ENCODE measurements at regions not wholly inside any gene's neighbourhood (a gene's known extent, or its start where the extent isn't known, plus 50 kb on each side); places are given as distances from the start of the nearest gene placed in this dataset.
A peak's percentile ranks its signal among the peaks of the same experiment; 100 is the strongest.

DNA sequence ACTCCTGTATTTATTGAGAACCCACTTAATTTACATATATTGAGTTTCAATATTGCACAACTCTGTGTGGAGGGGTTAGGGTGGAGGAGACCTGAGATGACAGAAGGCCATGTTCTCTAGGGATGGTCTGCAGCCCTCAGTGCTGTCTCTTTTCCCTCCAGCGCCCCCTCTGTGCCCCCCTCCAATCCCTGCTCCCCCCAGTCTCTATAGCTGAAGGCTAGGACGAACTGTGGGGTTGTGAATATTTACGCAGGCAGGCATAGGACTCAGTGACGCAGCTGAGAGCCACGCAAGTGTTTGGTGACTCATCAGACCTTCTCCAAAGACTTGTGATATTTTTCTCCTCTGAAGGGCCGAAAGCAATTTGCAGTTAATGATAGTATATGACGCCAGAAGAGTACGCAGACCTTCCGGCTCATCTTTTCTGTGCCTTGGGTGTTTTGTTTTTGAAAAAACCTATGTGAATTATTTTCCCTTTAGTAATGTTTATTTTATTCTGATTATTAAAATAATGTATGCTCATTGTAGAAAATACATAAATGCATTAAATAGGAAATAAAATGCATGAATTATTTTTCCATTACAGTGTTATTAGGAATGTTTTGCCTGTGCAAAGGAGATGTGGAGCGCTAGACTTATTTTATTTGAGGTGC is 85.3 kb downstream of the SLC25A47 start:
- DNase-seq (ENCODE audit: low read depth): peak; percentile 74
- TF ChIP-seq, protein P1, sequence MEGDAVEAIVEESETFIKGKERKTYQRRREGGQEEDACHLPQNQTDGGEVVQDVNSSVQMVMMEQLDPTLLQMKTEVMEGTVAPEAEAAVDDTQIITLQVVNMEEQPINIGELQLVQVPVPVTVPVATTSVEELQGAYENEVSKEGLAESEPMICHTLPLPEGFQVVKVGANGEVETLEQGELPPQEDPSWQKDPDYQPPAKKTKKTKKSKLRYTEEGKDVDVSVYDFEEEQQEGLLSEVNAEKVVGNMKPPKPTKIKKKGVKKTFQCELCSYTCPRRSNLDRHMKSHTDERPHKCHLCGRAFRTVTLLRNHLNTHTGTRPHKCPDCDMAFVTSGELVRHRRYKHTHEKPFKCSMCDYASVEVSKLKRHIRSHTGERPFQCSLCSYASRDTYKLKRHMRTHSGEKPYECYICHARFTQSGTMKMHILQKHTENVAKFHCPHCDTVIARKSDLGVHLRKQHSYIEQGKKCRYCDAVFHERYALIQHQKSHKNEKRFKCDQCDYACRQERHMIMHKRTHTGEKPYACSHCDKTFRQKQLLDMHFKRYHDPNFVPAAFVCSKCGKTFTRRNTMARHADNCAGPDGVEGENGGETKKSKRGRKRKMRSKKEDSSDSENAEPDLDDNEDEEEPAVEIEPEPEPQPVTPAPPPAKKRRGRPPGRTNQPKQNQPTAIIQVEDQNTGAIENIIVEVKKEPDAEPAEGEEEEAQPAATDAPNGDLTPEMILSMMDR (IDR thresholded peaks at IDR 0.05; ENCODE audit: insufficient read depth, low read depth, low read length, missing control alignments): no peak
- H3K4me3 ChIP-seq (ENCODE audit: low read length): no peak overlapping the region

GRCh38 chr14:100409003-100409360 is 85.8 kb downstream of the SLC25A47 start:
- H3K4me3 ChIP-seq (ENCODE audit: low read length): no peak overlapping the region
- no peak for DNase-seq (ENCODE audit: low read depth)
- TF ChIP-seq, protein P1 (IDR thresholded peaks at IDR 0.05; ENCODE audit: insufficient read depth, low read depth, low read length, missing control alignments): no peak

- no peak for DNase-seq (ENCODE audit: low read depth)
- H3K4me3 ChIP-seq (ENCODE audit: low read length): no peak overlapping the region
- TF ChIP-seq, protein P1 (IDR thresholded peaks at IDR 0.05; ENCODE audit: insufficient read depth, low read depth, low read length, missing control alignments): no peak
These were observed 86.5 kb downstream of the SLC25A47 start for GRCh38 chr14:100409651-100410050.

DNA sequence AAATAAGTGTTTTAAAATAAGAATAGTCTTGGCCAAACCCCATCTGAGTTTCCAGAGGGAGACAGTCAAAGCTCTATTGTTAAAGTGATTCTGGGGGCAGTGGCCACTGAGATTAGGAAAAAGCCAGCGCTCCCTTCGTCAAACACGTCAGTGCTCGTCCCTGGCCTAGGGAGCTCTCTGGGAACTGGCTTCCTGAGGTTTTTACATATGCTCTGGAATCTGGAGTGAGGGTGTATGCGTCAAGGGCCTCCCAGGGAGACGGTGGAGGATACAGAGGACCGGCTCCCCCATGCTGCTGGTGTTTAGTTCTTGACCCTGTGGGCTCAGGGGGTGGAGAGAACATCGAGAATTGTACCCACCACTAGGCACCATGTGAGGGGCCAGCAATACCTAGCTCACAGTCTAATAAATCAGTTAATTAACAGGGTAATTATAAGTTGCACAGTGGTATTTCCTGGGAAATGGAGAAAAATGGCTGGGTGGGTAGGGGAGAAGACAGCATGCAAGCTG is 87.0 kb downstream of the SLC25A47 start:
- H3K4me3 ChIP-seq (ENCODE audit: low read length): no peak overlapping the region
- TF ChIP-seq, protein P1 (IDR thresholded peaks at IDR 0.05; ENCODE audit: insufficient read depth, low read depth, low read length, missing control alignments): no peak
- peak; percentile 67 for DNase-seq (ENCODE audit: low read depth)

GRCh38 chr14:100413699-100414098 is 90.6 kb downstream of the SLC25A47 start:
- no peak for DNase-seq (ENCODE audit: low read depth)
- TF ChIP-seq, protein P1 (IDR thresholded peaks at IDR 0.05; ENCODE audit: insufficient read depth, low read depth, low read length, missing control alignments): no peak
- H3K4me3 ChIP-seq (ENCODE audit: low read length): no peak overlapping the region

DNA sequence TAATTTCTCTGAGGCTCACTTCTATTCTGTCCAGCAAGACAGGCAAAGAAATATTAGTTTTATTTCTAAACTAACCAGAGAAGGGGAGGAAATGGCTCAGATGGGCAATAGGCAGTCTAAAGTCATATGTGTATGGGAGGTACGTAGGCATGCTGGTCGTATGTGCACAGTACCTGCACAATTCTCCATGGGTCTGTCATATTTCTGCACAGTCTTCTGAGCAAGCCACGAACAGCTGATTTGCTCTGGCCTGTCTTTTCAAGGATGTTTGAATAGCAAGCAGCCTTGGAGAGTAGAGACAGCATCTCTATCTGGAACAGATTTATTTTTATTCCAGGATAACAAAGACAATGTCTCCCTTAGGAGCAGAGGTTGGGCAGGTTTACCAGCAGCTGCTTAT is 92.1 kb downstream of the SLC25A47 start:
- DNase-seq (ENCODE audit: low read depth): no peak
- H3K4me3 ChIP-seq (ENCODE audit: low read length): no peak overlapping the region
- TF ChIP-seq, protein P1 (IDR thresholded peaks at IDR 0.05; ENCODE audit: insufficient read depth, low read depth, low read length, missing control alignments): no peak

Measured in epithelial cell of esophagus (primary cell).